Endodermal cell (in vitro differentiated cells): ENCODE measurements at regions not wholly inside any gene's neighbourhood (a gene's known extent, or its start where the extent isn't known, plus 50 kb on each side); places are given as distances from the start of the nearest gene placed in this dataset.
"Not testable (repeated sequence)": the region's sequence is repeated elsewhere in the genome, so short reads cannot be mapped to it uniquely, and the experiment has no call there.

Experiments
- DNase-seq: peaks from one replicate; pipeline ENCODE4 v3.0.0-alpha.2; 2017
- H3K27ac ChIP-seq: 2 replicates; pipeline ENCODE4 v1.5.1; 2013; ENCODE audit warnings: mild to moderate bottlenecking, low read depth, low read length, moderate library complexity
- H3K27me3 ChIP-seq: 2 replicates; pipeline ENCODE4 v1.6.1; 2013; ENCODE audit warnings: mild to moderate bottlenecking, low read length, moderate library complexity; ENCODE audit not compliant: insufficient read depth, control insufficient read depth, poor library complexity, severe bottlenecking
- H3K36me3 ChIP-seq: 2 replicates; pipeline ENCODE4 v1.7.0; 2013; ENCODE audit warnings: mild to moderate bottlenecking, low read length, moderate library complexity; ENCODE audit not compliant: control insufficient read depth, insufficient read depth
- H3K4me1 ChIP-seq: one replicate; pipeline ENCODE4 v1.7.0; 2013; ENCODE audit warnings: low read length; ENCODE audit not compliant: control insufficient read depth, insufficient read depth
- H3K4me3 ChIP-seq: 2 replicates; pipeline ENCODE4 v1.5.1; 2013; ENCODE audit warnings: mild to moderate bottlenecking, low read length, moderate library complexity
- H3K9ac ChIP-seq: 2 replicates; pipeline ENCODE4 v1.6.1; 2013; ENCODE audit warnings: mild to moderate bottlenecking, low read length, moderate library complexity; ENCODE audit not compliant: poor library complexity, severe bottlenecking; ENCODE audit errors: extremely low read depth
- H3K9me3 ChIP-seq: 2 replicates; pipeline ENCODE4 v1.6.1; 2013; ENCODE audit warnings: mild to moderate bottlenecking, low read length, moderate library complexity; ENCODE audit not compliant: control insufficient read depth
- H3K27ac Mint-ChIP-seq: 2 replicates; pipeline ENCODE4 v1.8.0; 2020; ENCODE audit warnings: mixed read lengths
- H3K27me3 Mint-ChIP-seq: 2 replicates; pipeline ENCODE4 v1.8.0; 2021; ENCODE audit warnings: mild to moderate bottlenecking, mixed read lengths; ENCODE audit not compliant: insufficient read depth
- H3K36me3 Mint-ChIP-seq: 2 replicates; pipeline ENCODE4 v1.8.0; 2020; ENCODE audit warnings: low read depth, mixed read lengths
- H3K4me1 Mint-ChIP-seq: 2 replicates; pipeline ENCODE4 v1.8.0; 2020; ENCODE audit warnings: mixed read lengths
- H3K4me3 Mint-ChIP-seq: 2 replicates; pipeline ENCODE4 v1.8.0; 2020; ENCODE audit warnings: mild to moderate bottlenecking, moderate library complexity, mixed read lengths
- H3K9me3 Mint-ChIP-seq: 2 replicates; pipeline ENCODE4 v1.8.0; 2020; ENCODE audit warnings: mild to moderate bottlenecking, mixed read lengths
- WGBS, 2 experiments: methylation state at CpG; one replicate each; pipeline versions ENCODE4 v1.1.5 to v1.1.7; 2013; ENCODE audit warnings: missing lambda C conversion rate in 2 of 2, mixed read lengths in 1 of 2; ENCODE audit not compliant: insufficient coverage in 1 of 2, insufficient read length in 1 of 2; 5-methylcytosine and 5-hydroxymethylcytosine counted together
- TF ChIP-seq, protein P1 (sequence below): fragments of 200-600 bp; sonication (generic); conservative IDR thresholded peaks from 2 replicates; pipeline ENCODE4 v1.5.0; 2021; ENCODE audit warnings: antibody characterized with exemption, mild to moderate bottlenecking

DNA sequence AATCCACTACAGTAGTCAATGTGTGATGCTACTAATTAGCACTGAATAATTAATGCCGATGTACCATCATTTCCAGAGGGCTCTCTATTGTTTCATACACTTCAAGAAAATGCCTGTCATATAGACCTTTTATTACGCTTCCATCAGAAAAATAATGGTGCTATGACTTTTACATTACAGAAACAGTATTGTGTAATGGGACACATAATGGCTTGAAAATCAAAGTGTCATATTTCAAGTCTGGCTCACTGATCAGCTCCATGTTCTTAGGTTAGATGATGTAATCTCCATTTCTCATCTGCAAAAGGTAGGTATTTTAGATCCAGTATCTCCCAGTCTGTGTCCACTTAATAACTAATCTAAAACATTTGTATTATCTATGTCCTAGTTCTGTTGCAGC is 990.6 kb upstream of the TYRP1 start:
- H3K27ac Mint-ChIP-seq = no peak overlapping the region
- Histone ChIP-seq H3K36me3 (no peaks in the 10 kb centered on the region), H3K9ac (no peak overlapping the region), H3K27ac (no peak overlapping the region), H3K4me3 (no peak overlapping the region), H3K9me3 (no peaks in the 10 kb centered on the region), H3K27me3 (no peaks in the 10 kb centered on the region), H3K4me1 (no peaks in the 10 kb centered on the region)
- WGBS, 2 experiments = 88 to 96% methylated on average over 1 to 2 of the region's 2 CpGs
- TF ChIP-seq, protein P1, sequence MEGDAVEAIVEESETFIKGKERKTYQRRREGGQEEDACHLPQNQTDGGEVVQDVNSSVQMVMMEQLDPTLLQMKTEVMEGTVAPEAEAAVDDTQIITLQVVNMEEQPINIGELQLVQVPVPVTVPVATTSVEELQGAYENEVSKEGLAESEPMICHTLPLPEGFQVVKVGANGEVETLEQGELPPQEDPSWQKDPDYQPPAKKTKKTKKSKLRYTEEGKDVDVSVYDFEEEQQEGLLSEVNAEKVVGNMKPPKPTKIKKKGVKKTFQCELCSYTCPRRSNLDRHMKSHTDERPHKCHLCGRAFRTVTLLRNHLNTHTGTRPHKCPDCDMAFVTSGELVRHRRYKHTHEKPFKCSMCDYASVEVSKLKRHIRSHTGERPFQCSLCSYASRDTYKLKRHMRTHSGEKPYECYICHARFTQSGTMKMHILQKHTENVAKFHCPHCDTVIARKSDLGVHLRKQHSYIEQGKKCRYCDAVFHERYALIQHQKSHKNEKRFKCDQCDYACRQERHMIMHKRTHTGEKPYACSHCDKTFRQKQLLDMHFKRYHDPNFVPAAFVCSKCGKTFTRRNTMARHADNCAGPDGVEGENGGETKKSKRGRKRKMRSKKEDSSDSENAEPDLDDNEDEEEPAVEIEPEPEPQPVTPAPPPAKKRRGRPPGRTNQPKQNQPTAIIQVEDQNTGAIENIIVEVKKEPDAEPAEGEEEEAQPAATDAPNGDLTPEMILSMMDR = no peak
- H3K4me3 Mint-ChIP-seq = no peak overlapping the region
- H3K27me3 Mint-ChIP-seq = no peaks in the 10 kb centered on the region
- no peaks in the 10 kb centered on the region for H3K36me3 Mint-ChIP-seq
- no peak for DNase-seq
- H3K4me1 Mint-ChIP-seq = peaks cover 3% of the 10 kb centered on the region
- no peaks in the 10 kb centered on the region for H3K9me3 Mint-ChIP-seq

DNA sequence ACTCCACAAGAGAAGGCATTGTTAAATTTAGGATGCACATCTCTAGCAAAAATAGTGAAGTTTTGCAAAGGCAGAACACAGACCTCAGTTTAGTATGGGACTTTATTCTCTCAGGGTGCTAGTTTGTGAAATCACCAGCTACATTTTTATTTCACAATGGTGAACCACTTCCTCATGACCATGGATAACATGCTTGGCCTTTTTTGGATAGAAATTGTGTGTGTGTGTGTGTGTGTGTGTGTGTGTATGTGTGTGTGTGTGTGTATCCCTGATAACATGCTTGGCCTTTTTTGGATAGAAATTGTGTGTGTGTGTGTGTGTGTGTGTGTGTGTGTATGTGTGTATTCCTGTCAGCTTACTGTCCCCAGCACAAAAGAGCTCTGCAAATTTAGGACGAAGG is 989.0 kb upstream of the TYRP1 start:
- DNase-seq = not testable (repeated sequence)
- WGBS, 2 experiments = 86 to 97% methylated on average over 1 of the region's 1 CpG

DNA sequence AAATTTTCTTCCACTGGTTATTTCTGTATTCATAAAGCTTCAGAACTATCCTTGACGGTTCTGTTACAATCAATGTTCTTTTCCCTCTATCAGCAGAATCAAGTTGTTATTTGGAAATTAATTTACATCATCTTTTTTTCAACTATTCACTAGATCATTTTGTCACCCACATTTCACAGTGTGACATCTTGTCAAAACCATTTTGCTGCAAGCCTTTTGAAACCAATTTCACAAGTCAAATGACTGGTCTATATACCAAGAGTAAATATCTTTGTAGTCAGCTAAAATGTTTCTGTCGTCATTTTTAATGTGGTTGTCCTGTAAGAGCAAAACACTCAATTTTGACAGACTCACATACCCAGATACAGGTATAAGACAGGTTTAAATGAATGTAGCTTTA is 984.3 kb upstream of the TYRP1 start:
- H3K4me3 ChIP-seq = no peak overlapping the region
- Mint-ChIP-seq H3K27me3 (no peaks in the 10 kb centered on the region), H3K4me3 (no peak overlapping the region), H3K9me3 (peaks cover 2% of the 10 kb centered on the region), H3K36me3 (no peaks in the 10 kb centered on the region), H3K4me1 (no peaks in the 10 kb centered on the region), H3K27ac (no peak overlapping the region)
- no peak overlapping the region for H3K27ac ChIP-seq
- H3K27me3 ChIP-seq = no peaks in the 10 kb centered on the region
- no peak for DNase-seq
- TF ChIP-seq, protein P1 = no peak
- no peak overlapping the region for H3K9ac ChIP-seq
- no peaks in the 10 kb centered on the region for H3K36me3 ChIP-seq
- H3K4me1 ChIP-seq = no peaks in the 10 kb centered on the region
- H3K9me3 ChIP-seq = no peaks in the 10 kb centered on the region
- 75 to 94% methylated on average over 1 to 2 of the region's 2 CpGs for WGBS, 2 experiments

More for the DNA sequence above, 989.0 kb upstream of the TYRP1 start:
- H3K27ac Mint-ChIP-seq, H3K4me3 Mint-ChIP-seq, H3K27me3 ChIP-seq, H3K4me1 ChIP-seq, H3K9me3 Mint-ChIP-seq, H3K4me1 Mint-ChIP-seq, H3K9ac ChIP-seq, H3K36me3 Mint-ChIP-seq, H3K27me3 Mint-ChIP-seq, H3K4me3 ChIP-seq, H3K9me3 ChIP-seq, H3K27ac ChIP-seq, H3K36me3 ChIP-seq: not testable (repeated sequence)

DNA sequence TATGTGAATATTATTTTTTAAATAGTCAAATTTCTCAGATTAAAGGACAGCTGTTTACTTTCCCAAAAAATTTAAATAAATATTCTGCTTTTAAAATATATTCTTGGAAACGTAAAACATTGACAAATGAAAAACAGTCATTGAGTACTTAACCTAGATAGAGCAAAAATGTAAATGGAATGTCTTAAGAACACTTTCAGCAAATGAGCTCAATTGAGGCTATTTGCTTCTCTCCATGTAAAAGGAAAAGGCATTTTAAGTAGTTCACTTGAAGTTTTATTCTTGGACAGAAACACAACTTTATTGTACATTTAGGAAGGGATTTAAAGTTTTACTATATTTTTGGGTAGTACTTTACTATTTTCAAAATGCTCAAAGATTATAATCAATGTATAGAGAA is 983.6 kb upstream of the TYRP1 start:
- H3K4me1 Mint-ChIP-seq = no peaks in the 10 kb centered on the region
- Histone ChIP-seq H3K36me3 (no peaks in the 10 kb centered on the region), H3K4me3 (no peak overlapping the region), H3K9me3 (no peaks in the 10 kb centered on the region), H3K4me1 (no peaks in the 10 kb centered on the region), H3K27ac (no peak overlapping the region), H3K27me3 (no peaks in the 10 kb centered on the region), H3K9ac (no peak overlapping the region)
- H3K36me3 Mint-ChIP-seq = no peaks in the 10 kb centered on the region
- DNase-seq = no peak
- no peak overlapping the region for H3K27ac Mint-ChIP-seq
- H3K9me3 Mint-ChIP-seq = peaks cover 2% of the 10 kb centered on the region
- H3K27me3 Mint-ChIP-seq = no peaks in the 10 kb centered on the region
- TF ChIP-seq, protein P1 = no peak
- no peak overlapping the region for H3K4me3 Mint-ChIP-seq
- 100% methylated on average over 1 of the region's 1 CpG; no CpG with 5 or more reads in 1 of the 2 experiments for WGBS, 2 experiments
